MCF 10A (cell line): ENCODE measurements at regions not wholly inside any gene's neighbourhood (a gene's known extent, or its start where the extent isn't known, plus 50 kb on each side); places are given as distances from the start of the nearest gene placed in this dataset.

ENCODE experiments used
- BruUV-seq: library from RNA; stranded (reverse); fragments of 400-500 nt; replicated peaks from 2 replicates; lab custom pipeline; 2021; lab: Mats Ljungman, UMichigan
- CTCF ChIA-PET: fragments of 300-600 bp; sonication (Branson Sonifier 250); formaldehyde crosslinking; extraction: SDS; loops from one replicate; lab custom pipeline; 2021; ENCODE audit warnings: antibody characterized with exemption, inconsistent platforms; lab: Yijun Ruan, JAX
- POLR2A ChIA-PET: fragments of 300-600, 350-650 bp; sonication (Branson Sonifier 250); formaldehyde crosslinking; extraction: SDS; loops from one replicate; lab custom pipeline; 2020; ENCODE audit warnings: antibody characterized with exemption, inconsistent platforms; lab: Yijun Ruan, JAX
- DNase-seq: peaks from one replicate; pipeline ENCODE4 v3.0.0-alpha.2; 2018; ENCODE audit not compliant: unreplicated experiment
- H3K27ac Mint-ChIP-seq: one replicate; pipeline ENCODE4 v1.8.0; 2022; ENCODE audit warnings: mild to moderate bottlenecking, low read depth, mixed read lengths; ENCODE audit not compliant: unreplicated experiment
- H3K27me3 Mint-ChIP-seq: one replicate; pipeline ENCODE4 v1.8.0; 2022; ENCODE audit warnings: mixed read lengths; ENCODE audit not compliant: insufficient read depth, unreplicated experiment
- H3K36me3 Mint-ChIP-seq: one replicate; pipeline ENCODE4 v1.8.0; 2022; ENCODE audit warnings: mild to moderate bottlenecking, moderate library complexity, mixed read lengths; ENCODE audit not compliant: insufficient read depth, unreplicated experiment
- H3K4me1 Mint-ChIP-seq: one replicate; pipeline ENCODE4 v1.8.0; 2022; ENCODE audit warnings: mixed read lengths; ENCODE audit not compliant: insufficient read depth, unreplicated experiment
- H3K4me3 Mint-ChIP-seq: one replicate; pipeline ENCODE4 v1.8.0; 2022; ENCODE audit warnings: mild to moderate bottlenecking, moderate library complexity, mixed read lengths; ENCODE audit not compliant: unreplicated experiment
- H3K9me3 Mint-ChIP-seq: one replicate; pipeline ENCODE4 v1.8.0; 2022; ENCODE audit warnings: mixed read lengths; ENCODE audit not compliant: unreplicated experiment
- intact Hi-C: fragments of 100-400 bp; cut with micrococcal nuclease; formaldehyde crosslinking; loops from 2 replicates; pipeline ENCODE4 v1.14.1; 2022
- TF ChIP-seq, protein P1 (sequence below): fragments of 200-600 bp; IDR thresholded peaks from one replicate; pipeline ENCODE4 v1.8.0; 2022; ENCODE audit warnings: antibody characterized with exemption, mild to moderate bottlenecking; ENCODE audit not compliant: unreplicated experiment

DNA sequence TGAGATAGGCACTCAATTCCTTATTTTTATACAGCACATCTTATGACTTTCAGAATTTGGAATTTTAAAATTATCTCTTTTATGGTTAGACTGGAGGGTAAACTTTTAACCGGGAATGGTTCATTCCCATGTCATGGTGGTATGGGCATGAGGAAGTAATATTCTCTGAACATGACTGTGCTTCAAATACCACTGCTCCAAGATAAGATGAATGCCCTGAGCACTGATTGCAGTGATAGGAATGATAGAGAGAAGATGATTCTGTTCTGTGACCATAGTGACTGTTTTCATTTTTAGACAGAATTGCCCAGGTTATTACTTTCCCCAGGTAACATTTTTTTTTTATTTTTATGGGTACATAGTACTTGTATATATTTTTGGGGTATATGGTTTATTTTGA is 187.4 kb downstream of the ATOH1 start:
- POLR2A ChIA-PET, result interaction anchor here (0.6 kb wide), 1 partner anchor 25 kb away, joined by 4 read pairs; no protein-coding TSS in a partner anchor
- CTCF ChIA-PET, result no interaction called here
- Mint-ChIP-seq H3K27ac (no peak overlapping the region), H3K27me3 (no peaks in the 10 kb centered on the region), H3K9me3 (no peaks in the 10 kb centered on the region), H3K4me1 (no peaks in the 10 kb centered on the region), H3K36me3 (no peaks in the 10 kb centered on the region), H3K4me3 (no peak overlapping the region)
- intact Hi-C loops, result no loop called here
- no TSS peak for BruUV-seq
- TF ChIP-seq, protein P1, sequence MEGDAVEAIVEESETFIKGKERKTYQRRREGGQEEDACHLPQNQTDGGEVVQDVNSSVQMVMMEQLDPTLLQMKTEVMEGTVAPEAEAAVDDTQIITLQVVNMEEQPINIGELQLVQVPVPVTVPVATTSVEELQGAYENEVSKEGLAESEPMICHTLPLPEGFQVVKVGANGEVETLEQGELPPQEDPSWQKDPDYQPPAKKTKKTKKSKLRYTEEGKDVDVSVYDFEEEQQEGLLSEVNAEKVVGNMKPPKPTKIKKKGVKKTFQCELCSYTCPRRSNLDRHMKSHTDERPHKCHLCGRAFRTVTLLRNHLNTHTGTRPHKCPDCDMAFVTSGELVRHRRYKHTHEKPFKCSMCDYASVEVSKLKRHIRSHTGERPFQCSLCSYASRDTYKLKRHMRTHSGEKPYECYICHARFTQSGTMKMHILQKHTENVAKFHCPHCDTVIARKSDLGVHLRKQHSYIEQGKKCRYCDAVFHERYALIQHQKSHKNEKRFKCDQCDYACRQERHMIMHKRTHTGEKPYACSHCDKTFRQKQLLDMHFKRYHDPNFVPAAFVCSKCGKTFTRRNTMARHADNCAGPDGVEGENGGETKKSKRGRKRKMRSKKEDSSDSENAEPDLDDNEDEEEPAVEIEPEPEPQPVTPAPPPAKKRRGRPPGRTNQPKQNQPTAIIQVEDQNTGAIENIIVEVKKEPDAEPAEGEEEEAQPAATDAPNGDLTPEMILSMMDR, result no peak
- no peak for DNase-seq

DNA sequence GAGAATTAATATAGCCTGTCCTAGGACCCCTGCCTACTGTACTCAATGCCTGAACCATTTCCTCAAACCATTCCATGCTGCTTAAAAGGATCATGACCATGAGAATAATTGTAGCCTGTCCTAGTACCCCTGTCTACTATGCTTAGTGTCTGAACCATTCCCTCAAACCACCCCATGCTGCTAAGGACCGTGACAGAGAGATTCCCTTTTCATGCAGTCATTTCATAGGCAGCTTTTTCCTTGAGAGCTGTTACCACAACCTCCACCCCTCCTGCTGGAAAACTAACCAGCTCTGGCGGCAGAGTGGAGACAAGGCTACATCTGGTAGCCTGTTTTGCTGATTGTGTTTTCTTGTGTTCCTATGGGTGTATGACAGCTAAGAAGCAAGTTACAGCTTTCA is 174.9 kb upstream of the SMARCAD1 start:
- DNase-seq, result no peak
- intact Hi-C loops, result no loop called here
- TF ChIP-seq, protein P1, result no peak
- no TSS peak for BruUV-seq
- ChIA-PET CTCF (interaction anchor here (0.6 to 0.8 kb wide), 3 partner anchors 10 to 1186 kb away, joined by 3 read pairs; no protein-coding TSS in a partner anchor), POLR2A (interaction anchor here (0.6 kb wide), 2 partner anchors 68 to 222 kb away, joined by 3 to 5 read pairs; no protein-coding TSS in a partner anchor)
- H3K27ac Mint-ChIP-seq, result no peak overlapping the region
- H3K4me1 Mint-ChIP-seq, result peaks cover 8% of the 10 kb centered on the region
- H3K4me3 Mint-ChIP-seq, result no peak overlapping the region
- peaks cover 7% of the 10 kb centered on the region for H3K9me3 Mint-ChIP-seq
- H3K36me3 Mint-ChIP-seq, result no peaks in the 10 kb centered on the region
- no peaks in the 10 kb centered on the region for H3K27me3 Mint-ChIP-seq

DNA sequence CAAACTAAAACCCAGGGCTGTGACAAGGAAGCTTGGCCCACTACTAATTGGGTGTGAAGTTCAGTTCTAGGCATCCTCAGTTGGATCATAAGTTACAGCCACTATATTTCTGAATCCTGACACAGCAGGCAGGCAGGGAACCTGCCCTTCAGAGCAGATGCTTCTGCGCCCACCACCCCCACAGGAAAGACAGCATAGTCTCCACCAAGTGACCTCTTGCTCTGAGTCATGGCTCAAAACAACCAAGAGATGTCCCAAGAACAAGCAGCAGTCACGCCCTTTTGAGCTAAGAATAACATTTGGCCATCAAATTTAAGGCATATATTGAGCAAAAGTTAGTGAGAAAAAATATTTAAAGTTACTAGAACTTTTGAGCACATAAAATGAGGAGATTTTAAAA is 170.7 kb upstream of the SMARCAD1 start:
- DNase-seq, result peak; percentile 70
- no peaks in the 10 kb centered on the region for H3K9me3 Mint-ChIP-seq
- ChIA-PET POLR2A (no interaction called here), CTCF (interaction anchor here (0.7 to 1.1 kb wide), 2 partner anchors 38 to 193 kb away, joined by 3 read pairs; no protein-coding TSS in a partner anchor)
- intact Hi-C loops, result no loop called here
- no peak overlapping the region for H3K4me3 Mint-ChIP-seq
- BruUV-seq, result no TSS peak
- TF ChIP-seq, protein P1, result no peak
- peaks cover 8% of the 10 kb centered on the region for H3K4me1 Mint-ChIP-seq
- no peaks in the 10 kb centered on the region for H3K36me3 Mint-ChIP-seq
- no peaks in the 10 kb centered on the region for H3K27me3 Mint-ChIP-seq
- H3K27ac Mint-ChIP-seq, result no peak overlapping the region

DNA sequence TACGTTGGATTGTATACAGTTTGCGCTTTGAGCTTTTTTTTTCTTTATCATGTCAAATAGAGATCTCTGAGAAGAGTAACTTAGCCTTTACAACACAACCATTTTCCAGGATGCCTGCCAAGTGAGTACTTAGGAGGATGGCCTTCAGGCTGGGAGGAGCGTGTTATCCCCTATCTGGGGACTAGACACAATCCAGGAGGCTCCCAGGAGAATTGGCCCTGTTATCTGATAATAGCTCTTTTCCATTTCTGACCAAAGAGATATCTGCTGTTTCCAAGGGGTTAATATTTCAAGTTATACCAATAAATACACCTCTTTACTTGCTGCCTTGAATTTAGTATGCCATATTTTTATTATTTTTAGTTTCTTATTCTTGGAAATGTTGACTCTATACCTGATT is 169.5 kb upstream of the SMARCAD1 start:
- no peaks in the 10 kb centered on the region for H3K36me3 Mint-ChIP-seq
- no peak overlapping the region for H3K27ac Mint-ChIP-seq
- no peaks in the 10 kb centered on the region for H3K9me3 Mint-ChIP-seq
- peak; percentile 19 for DNase-seq
- peaks cover 8% of the 10 kb centered on the region for H3K4me1 Mint-ChIP-seq
- no TSS peak for BruUV-seq
- H3K4me3 Mint-ChIP-seq, result no peak overlapping the region
- no peaks in the 10 kb centered on the region for H3K27me3 Mint-ChIP-seq
- ChIA-PET CTCF (interaction anchor here (1.1 kb wide), 1 partner anchor 194 kb away, joined by 3 read pairs; no protein-coding TSS in a partner anchor), POLR2A (no interaction called here)
- TF ChIP-seq, protein P1, result no peak
- intact Hi-C loops, result no loop called here
